IPS-NIHi11 (cell line): ENCODE measurements at regions not wholly inside any gene's neighbourhood (a gene's known extent, or its start where the extent isn't known, plus 50 kb on each side); places are given as distances from the start of the nearest gene placed in this dataset.
A peak's percentile ranks its signal among the peaks of the same experiment; 100 is the strongest.
"Not testable (repeated sequence)": the region's sequence is repeated elsewhere in the genome, so short reads cannot be mapped to it uniquely, and the experiment has no call there.

Experiments used
- DNase-seq: peaks from one replicate; pipeline ENCODE4 v3.0.0; 2012; ENCODE audit warnings: mixed read lengths, low spot score

GRCh38 chr7:9210114-9210513 lies 776.7 kb downstream of the NXPH1 start:
- DNase-seq, result no peak

DNA sequence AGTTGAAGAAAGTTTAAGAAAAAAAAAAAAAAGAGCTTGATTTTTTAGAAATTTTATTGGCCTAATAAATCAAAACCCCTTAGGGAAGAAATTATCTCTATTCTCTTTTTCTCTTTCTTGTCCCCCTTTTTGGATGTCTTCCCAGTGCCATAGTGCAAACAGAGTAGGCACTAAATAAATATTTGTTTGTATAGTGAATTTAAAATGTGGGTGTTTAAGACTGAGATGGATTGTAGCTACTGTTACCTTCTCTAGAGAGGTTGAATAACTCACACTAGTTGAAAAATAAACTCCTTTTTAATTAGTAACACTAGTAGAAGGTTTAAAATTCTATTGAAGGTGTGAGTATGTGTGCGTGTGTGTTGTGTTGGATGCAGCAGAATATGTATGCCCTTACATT lies 783.8 kb downstream of the NXPH1 start:
- DNase-seq, result no peak

GRCh38 chr7:9226500-9226899 lies 793.1 kb downstream of the NXPH1 start:
- no peak for DNase-seq

- DNase-seq, result no peak
These were observed 798.3 kb downstream of the NXPH1 start for GRCh38 chr7:9231630-9232121.

DNA sequence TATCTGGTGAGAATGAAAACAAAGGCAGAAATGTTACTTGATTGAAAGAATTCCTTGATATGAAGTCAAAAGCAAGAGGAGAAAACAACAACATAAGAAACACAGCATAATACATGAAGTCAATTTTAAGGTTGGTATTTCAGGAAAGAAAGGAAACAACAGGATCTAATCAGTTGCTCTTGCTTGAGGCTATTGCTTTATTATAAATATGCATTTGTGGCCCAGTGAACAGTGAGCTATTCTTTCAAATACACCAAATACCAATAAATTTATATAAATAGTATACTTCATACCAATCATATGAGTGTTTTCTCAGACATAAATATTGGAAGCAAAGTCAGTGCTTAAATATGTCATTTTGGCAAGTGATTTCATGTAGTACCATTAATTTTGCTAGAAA lies 806.6 kb downstream of the NXPH1 start:
- DNase-seq, result no peak

DNA sequence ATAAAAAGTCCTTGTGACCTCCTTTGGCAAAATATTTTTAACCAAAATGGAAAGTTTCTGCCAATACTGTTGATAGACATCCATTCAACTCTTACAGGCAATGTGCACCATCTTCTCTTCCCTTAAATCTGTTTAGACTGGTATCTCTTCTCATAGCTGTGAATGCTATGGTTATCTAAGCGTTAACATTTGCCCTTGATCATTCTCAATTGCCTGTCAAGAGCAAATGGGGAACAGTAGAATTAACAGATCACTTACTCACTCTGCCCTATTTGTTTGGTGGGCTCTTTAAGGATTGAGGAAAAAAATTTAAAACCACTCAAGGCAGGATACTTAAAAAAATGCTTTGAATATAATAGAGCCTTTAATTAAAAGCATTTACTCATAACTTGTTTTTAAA lies 808.4 kb downstream of the NXPH1 start:
- DNase-seq, result no peak

- no peak for DNase-seq
These were observed 809.2 kb downstream of the NXPH1 start for GRCh38 chr7:9242636-9243035.

DNA sequence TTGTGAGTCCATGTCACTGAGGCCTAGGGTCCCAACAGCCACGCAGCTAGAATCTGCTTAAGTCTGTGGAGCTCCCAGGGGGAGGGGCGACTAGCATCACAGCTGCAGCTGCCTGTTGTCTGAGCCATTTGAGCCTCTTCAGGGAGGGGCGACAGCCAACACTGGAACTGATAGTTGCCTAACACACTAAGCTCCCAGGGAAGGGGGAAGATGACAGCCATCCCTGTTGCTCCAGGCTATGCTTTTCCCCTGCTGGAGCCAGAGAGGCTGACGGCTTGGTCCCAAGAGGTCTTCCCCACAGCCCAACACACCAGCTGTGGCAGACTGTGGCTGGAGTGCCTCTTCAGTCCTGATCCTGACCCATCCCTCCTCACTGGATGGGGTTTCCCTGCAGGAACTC lies 817.5 kb downstream of the NXPH1 start:
- DNase-seq, result peak; percentile 8

- DNase-seq, result no peak
These were observed 831.0 kb downstream of the NXPH1 start for GRCh38 chr7:9264395-9264794.

DNA sequence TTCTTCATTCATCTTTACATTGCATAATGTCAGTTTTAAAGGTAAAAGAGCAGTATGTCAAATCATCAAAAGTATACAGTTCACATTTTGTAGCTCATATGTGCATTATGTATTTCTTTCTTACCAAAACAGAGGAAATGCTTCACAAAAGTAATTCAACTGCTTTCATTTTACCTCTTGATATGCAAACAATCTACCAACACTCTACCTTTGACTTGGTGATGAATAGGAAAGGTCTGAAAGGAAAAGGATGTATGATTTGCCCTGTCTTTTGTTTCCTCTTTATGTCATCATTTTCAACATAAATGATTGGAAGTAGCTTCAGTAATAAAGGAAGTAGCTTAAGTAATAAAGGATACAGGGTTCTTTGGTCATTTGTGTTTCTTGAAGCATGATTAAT lies 846.7 kb downstream of the NXPH1 start:
- DNase-seq, result peak; percentile 14

DNA sequence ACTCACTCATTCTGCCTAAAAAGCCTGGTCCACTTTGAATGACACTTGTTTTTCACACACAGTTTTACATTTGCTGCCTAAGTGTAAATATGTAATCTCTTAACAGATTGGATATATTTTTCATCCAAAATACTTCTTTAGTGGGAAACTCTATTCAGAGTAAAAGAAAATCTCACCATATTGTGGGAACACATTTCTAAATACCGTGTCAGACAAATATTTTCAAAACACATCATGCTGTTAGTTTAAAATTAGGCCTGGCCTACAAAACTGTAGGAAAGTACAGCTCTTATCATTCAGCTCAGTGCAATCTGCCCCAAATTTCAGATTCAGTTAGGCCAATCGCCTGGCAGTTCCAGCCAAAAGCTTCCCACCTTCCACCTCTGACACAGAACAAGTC lies 849.8 kb downstream of the NXPH1 start:
- no peak for DNase-seq

DNA sequence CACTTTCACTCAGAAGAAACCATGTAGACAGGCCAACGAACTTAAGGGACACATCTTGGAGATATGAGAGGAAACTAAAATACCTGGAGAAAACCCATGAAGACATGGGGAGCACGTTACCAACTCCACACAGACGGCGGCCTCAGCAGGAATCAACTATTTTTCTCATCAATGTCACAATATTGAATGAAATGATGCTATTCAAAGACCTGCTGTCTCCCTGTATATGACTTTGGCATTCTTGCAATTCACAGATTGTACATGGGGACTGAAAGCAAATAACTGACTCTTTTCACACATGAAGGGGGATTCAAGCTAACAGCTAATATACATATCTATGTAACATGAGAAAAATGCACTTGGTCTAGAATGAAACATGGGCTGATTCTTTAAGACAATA lies 869.0 kb downstream of the NXPH1 start:
- no peak for DNase-seq

DNA sequence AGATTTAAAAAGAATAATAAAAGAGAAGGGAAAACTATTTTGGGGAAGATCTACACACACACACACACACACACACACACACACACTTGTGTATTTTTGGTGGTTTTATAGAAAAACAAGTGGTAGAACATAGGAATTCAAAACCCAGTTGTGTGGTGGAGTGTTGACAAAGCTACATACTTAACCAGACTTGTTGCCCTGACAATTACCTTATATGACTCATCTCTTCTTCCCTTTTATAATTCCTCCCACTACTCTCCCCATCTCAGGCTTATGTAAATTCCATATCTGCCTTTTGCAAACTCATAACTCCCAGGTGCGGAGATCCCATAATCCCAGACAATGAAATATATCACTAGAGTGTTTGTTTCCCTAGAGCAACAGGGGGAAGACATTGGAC lies 873.7 kb downstream of the NXPH1 start:
- DNase-seq, result no peak

DNA sequence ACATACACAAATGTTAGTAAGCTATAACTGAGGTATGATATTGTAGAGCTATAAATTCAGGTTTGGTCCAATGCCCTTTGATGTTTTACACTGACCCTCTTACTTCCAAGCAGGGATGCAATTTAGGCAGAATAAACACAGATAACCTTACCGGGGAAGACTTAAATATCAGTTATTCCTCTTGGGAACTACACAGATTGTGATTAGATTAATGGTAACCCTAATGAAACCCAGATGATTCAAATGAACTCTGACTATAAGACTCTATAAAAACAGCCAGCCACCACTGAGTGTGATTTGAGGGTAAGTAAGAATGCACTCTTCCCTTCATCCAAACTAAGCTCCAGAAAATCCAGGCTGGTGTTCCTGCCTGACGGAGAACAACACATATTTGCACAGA lies 891.1 kb downstream of the NXPH1 start:
- no peak for DNase-seq

DNA sequence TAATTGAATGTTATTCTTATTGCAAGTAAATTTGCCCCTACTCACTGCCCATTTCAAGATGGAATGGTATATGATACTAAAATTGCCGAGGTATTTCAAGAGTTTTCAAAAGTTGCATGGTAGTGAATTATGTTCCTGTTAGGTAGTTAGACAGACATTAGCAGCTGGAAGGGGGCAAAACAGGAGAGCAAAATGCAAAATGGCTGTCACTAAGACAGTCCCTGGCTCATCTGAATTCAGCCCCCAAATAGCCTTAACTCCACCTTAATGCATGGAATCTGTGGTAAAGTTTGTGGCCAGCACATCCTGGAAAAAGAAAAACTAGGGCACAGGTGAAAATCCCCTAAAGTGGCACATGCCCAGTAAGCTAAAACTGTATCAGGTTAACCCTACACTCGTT lies 894.9 kb downstream of the NXPH1 start:
- no peak for DNase-seq

- DNase-seq, result no peak
These were observed 916.2 kb downstream of the NXPH1 start for GRCh38 chr7:9349625-9350024.

DNA sequence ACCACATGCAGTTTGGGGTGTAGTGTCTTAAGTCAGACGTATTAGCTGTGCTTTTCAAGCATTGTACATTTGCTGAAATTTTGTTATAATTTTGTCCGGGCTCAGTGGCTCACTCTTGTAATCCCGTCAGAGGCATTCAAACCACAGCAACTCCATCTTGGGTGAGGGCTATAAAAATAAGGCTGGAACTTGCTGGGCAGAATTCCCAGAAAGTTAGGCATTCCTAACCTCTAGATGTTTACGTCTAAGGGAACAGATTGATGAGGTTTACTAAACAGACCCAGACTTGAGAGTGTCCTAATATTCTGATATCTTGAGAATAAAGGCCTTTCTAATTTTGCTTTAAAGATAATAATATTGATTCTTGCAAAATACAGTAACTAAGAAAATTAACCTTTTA lies 957.8 kb downstream of the NXPH1 start:
- no peak for DNase-seq

GRCh38 chr7:9391984-9392383 lies 958.6 kb downstream of the NXPH1 start:
- DNase-seq, result no peak

DNA sequence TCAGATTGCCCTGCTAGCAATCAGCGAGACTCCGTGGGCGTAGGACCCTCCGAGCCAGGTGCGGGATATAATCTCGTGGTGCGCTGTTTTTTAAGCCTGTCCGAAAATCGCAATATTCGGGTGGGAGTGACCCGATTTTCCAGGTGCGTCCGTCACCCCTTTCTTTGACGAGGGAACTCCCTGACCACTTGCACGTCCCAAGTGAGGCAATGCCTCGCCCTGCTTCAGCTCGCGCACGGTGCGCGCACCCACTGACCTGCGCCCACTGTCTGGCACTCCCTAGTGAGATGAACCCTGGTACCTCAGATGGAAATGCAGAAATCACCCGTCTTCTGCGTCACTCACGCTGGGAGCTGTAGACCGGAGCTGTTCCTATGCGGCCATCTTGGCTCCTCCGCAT lies 971.0 kb downstream of the NXPH1 start:
- not testable (repeated sequence) for DNase-seq

GRCh38 chr7:9407816-9408215 lies 974.4 kb downstream of the NXPH1 start:
- no peak for DNase-seq

DNA sequence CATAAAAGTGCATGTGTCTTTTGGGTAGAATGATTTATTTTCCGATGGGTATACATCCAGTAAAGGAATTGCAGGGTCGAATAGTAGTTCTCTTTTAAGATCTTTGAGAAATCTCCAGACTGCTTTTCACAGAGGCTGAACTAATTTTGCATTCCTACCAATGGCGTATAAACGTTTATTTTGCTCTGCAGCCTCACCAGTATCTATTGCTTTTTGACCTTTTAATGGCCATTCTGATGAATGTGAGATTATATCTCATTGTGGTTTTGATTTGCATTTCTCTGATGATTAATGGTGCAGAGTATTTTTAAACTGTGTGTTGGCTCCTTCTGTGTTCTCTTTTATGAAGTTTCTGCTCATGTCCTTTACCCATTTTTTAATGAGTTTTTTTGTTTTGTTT lies 1020.1 kb downstream of the NXPH1 start:
- no peak for DNase-seq

- no peak for DNase-seq
These were observed 1055.1 kb downstream of the NXPH1 start for GRCh38 chr7:9488555-9488954.

DNA sequence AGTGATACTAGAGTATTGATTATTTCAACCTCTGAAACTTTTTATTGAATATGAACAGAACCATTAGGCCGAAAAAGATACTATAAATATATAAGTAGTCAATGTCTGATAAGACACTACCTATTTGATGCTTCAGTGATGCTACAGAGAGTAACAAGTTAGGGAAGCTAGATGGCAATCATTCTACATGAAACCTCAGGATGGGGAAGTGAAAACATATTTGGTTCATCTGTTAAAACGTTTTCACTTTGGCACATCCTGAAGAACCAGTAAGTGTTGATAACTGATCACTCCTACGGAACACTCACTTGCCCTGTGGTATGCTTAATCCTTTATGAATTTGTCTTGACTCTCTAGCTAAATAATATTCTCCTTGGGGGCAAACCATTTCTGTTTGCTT lies 1064.9 kb downstream of the NXPH1 start:
- no peak for DNase-seq

- no peak for DNase-seq
These were observed 1068.9 kb downstream of the NXPH1 start for GRCh38 chr7:9502269-9502668.

- DNase-seq, result no peak
These were observed 1071.3 kb downstream of the NXPH1 start for GRCh38 chr7:9504678-9505077.
